ENCODE measurements at regions not wholly inside any gene's neighbourhood (a gene's known extent, or its start where the extent isn't known, plus 50 kb on each side); places are given as distances from the start of the nearest gene placed in this dataset.

- no peak for TF ChIP-seq CTCF (IDR thresholded peaks at IDR 0.05; ENCODE audit: poor library complexity)
- TF ChIP-seq EZH2 (IDR thresholded peaks at IDR 0.05; ENCODE audit: borderline replicate concordance): no peak
Measured at GRCh38 chr14:98889836-98890185, 382.2 kb downstream of the BCL11B start.
